ENCODE measurements at regions not wholly inside any gene's neighbourhood (a gene's known extent, or its start where the extent isn't known, plus 50 kb on each side); places are given as distances from the start of the nearest gene placed in this dataset.
A peak's percentile ranks its signal among the peaks of the same experiment; 100 is the strongest.

DNA sequence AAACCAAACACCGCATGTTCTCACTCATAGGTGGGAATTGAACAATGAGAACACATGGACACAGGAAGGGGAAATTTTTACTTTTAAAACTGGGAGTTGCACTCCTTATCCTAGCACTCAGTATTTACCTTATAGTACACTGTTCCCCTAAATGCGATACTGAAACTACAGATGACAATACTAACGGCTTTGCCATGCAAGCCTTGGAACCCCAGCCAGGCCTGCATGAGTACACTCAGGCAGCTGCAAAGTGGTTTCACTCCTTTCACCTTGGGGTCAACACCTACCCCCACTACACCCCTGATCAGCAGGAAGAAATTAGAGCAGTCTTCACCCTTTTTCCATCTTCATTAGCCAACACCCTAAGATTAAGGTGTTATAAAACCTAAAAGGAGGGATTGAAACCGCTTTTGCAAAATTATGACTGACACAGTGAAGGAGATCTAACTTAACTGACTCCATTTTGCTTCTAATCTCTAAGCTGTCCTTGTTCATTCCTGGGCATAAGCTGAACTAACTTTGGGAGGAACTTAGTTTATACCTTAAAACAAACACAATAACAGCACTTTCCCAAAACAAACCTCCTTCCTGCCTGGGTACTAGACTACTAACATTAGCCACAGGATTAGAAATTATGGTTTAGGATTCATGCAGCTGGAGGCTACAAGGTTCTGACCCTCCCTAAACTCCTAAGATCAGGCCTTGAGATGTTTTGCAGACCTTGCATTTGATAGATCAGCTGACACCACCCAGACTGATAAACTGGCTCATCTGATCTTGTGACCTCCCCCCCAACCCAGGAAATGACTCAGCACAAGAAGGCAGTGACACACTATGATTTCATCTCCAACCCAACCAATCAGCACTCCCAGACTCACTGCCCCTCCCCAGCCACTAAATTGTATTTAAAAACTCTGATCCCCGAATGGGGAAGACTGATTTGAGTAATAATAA lies 452.1 kb upstream of the PPP2R3A start (continued):
- TF ChIP-seq, protein P1, sequence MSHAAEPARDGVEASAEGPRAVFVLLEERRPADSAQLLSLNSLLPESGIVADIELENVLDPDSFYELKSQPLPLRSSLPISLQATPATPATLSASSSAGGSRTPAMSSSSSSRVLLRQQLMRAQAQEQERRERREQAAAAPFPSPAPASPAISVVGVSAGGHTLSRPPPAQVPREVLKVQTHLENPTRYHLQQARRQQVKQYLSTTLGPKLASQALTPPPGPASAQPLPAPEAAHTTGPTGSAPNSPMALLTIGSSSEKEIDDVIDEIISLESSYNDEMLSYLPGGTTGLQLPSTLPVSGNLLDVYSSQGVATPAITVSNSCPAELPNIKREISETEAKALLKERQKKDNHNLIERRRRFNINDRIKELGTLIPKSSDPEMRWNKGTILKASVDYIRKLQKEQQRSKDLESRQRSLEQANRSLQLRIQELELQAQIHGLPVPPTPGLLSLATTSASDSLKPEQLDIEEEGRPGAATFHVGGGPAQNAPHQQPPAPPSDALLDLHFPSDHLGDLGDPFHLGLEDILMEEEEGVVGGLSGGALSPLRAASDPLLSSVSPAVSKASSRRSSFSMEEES (CRISPR knock-in tag; IDR thresholded peaks at IDR 0.05) = peak; percentile 39
- TF ChIP-seq MEIS2 (IDR thresholded peaks at IDR 0.05; ENCODE audit: partially characterized antibody) = peak; percentile 62
- TF ChIP-seq ZNF212 (CRISPR knock-in tag; IDR thresholded peaks at IDR 0.05) = no peak
- no peak for TF ChIP-seq RBFOX2 (IDR thresholded peaks at IDR 0.05; ENCODE audit: low read depth, low read length)
- peak; percentile 75 to 83 for TF ChIP-seq TRIM24 (IDR thresholded peaks at IDR 0.05)
- no peak for TF ChIP-seq CTBP1 (IDR thresholded peaks at IDR 0.05; ENCODE audit: borderline replicate concordance)
- TF ChIP-seq SMARCC2 (IDR thresholded peaks at IDR 0.05; ENCODE audit: low read depth) = no peak
- TF ChIP-seq NR3C1 (CRISPR knock-in tag; IDR thresholded peaks at IDR 0.05) = no peak
- peak; percentile 23; the same call in 1 of the 2 replicates for TF ChIP-seq ZNF507 (tag; conservative IDR thresholded peaks at IDR 0.05)
- TF ChIP-seq MBD2 (IDR thresholded peaks at IDR 0.05; ENCODE audit: borderline replicate concordance, low read depth) = peak; percentile 53; the same call in 1 of the 2 replicates
- no peak for TF ChIP-seq MIER1 (IDR thresholded peaks at IDR 0.05; ENCODE audit: low read depth)
- peak; percentile 68 for TF ChIP-seq ETV1 (tag; conservative IDR thresholded peaks at IDR 0.05; ENCODE audit: low read depth)
- TF ChIP-seq PHF8 (IDR thresholded peaks at IDR 0.05; ENCODE audit: borderline replicate concordance, low read length) = no peak
- TF ChIP-seq DNMT1 (IDR thresholded peaks at IDR 0.05) = no peak
- peak; percentile 96 for TF ChIP-seq ZNF197 (CRISPR knock-in tag; IDR thresholded peaks at IDR 0.05; ENCODE audit: low read depth)
- TF ChIP-seq ZNF263 (CRISPR knock-in tag; IDR thresholded peaks at IDR 0.05; ENCODE audit: borderline replicate concordance) = no peak
- peak; percentile 72 for TF ChIP-seq ZNF707 (CRISPR knock-in tag; conservative IDR thresholded peaks at IDR 0.05)
- TF ChIP-seq, protein P2, sequence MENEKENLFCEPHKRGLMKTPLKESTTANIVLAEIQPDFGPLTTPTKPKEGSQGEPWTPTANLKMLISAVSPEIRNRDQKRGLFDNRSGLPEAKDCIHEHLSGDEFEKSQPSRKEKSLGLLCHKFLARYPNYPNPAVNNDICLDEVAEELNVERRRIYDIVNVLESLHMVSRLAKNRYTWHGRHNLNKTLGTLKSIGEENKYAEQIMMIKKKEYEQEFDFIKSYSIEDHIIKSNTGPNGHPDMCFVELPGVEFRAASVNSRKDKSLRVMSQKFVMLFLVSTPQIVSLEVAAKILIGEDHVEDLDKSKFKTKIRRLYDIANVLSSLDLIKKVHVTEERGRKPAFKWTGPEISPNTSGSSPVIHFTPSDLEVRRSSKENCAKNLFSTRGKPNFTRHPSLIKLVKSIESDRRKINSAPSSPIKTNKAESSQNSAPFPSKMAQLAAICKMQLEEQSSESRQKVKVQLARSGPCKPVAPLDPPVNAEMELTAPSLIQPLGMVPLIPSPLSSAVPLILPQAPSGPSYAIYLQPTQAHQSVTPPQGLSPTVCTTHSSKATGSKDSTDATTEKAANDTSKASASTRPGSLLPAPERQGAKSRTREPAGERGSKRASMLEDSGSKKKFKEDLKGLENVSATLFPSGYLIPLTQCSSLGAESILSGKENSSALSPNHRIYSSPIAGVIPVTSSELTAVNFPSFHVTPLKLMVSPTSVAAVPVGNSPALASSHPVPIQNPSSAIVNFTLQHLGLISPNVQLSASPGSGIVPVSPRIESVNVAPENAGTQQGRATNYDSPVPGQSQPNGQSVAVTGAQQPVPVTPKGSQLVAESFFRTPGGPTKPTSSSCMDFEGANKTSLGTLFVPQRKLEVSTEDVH (IDR thresholded peaks at IDR 0.05; ENCODE audit: low read depth, partially characterized antibody) = no peak
- TF ChIP-seq, protein P3, sequence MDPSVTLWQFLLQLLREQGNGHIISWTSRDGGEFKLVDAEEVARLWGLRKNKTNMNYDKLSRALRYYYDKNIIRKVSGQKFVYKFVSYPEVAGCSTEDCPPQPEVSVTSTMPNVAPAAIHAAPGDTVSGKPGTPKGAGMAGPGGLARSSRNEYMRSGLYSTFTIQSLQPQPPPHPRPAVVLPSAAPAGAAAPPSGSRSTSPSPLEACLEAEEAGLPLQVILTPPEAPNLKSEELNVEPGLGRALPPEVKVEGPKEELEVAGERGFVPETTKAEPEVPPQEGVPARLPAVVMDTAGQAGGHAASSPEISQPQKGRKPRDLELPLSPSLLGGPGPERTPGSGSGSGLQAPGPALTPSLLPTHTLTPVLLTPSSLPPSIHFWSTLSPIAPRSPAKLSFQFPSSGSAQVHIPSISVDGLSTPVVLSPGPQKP (CRISPR knock-in tag; IDR thresholded peaks at IDR 0.05) = no peak
- TF ChIP-seq, protein P4, sequence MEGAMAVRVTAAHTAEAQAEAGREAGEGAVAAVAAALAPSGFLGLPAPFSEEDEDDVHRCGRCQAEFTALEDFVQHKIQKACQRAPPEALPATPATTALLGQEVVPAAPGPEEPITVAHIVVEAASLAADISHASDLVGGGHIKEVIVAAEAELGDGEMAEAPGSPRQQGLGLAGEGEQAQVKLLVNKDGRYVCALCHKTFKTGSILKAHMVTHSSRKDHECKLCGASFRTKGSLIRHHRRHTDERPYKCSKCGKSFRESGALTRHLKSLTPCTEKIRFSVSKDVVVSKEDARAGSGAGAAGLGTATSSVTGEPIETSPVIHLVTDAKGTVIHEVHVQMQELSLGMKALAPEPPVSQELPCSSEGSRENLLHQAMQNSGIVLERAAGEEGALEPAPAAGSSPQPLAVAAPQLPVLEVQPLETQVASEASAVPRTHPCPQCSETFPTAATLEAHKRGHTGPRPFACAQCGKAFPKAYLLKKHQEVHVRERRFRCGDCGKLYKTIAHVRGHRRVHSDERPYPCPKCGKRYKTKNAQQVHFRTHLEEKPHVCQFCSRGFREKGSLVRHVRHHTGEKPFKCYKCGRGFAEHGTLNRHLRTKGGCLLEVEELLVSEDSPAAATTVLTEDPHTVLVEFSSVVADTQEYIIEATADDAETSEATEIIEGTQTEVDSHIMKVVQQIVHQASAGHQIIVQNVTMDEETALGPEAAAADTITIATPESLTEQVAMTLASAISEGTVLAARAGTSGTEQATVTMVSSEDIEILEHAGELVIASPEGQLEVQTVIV (CRISPR knock-in tag; IDR thresholded peaks at IDR 0.05; ENCODE audit: borderline replicate concordance) = peak; percentile 86
- no peak for TF ChIP-seq PHF21A (IDR thresholded peaks at IDR 0.05; ENCODE audit: borderline replicate concordance, low read depth)

All from K562 (cell line).